GM10248 (cell line): ENCODE measurements at regions not wholly inside any gene's neighbourhood (a gene's known extent, or its start where the extent isn't known, plus 50 kb on each side); places are given as distances from the start of the nearest gene placed in this dataset.
"Not testable (repeated sequence)": the region's sequence is repeated elsewhere in the genome, so short reads cannot be mapped to it uniquely, and the experiment has no call there.

Experiments
- CTCF ChIA-PET: fragments of 300-600 bp; sonication (Branson Sonifier 250); formaldehyde crosslinking; extraction: SDS; loops from one replicate; lab custom pipeline; 2021; ENCODE audit warnings: antibody characterized with exemption; lab: Yijun Ruan, JAX
- POLR2A ChIA-PET: fragments of 350-650 bp; sonication (Branson Sonifier 250); formaldehyde crosslinking; extraction: SDS; loops from one replicate; lab custom pipeline; 2020; ENCODE audit warnings: antibody characterized with exemption; lab: Yijun Ruan, JAX
- DNase-seq: peaks from one replicate; pipeline ENCODE4 v3.0.0; 2012; ENCODE audit errors: extremely low spot score
- CTCF ChIP-seq: IDR thresholded peaks from 2 replicates; pipeline ENCODE4 v1.5.1; 2012; ENCODE audit warnings: mild to moderate bottlenecking, low read depth; ENCODE audit errors: extremely low read depth, missing control alignments, control extremely low read depth

DNA sequence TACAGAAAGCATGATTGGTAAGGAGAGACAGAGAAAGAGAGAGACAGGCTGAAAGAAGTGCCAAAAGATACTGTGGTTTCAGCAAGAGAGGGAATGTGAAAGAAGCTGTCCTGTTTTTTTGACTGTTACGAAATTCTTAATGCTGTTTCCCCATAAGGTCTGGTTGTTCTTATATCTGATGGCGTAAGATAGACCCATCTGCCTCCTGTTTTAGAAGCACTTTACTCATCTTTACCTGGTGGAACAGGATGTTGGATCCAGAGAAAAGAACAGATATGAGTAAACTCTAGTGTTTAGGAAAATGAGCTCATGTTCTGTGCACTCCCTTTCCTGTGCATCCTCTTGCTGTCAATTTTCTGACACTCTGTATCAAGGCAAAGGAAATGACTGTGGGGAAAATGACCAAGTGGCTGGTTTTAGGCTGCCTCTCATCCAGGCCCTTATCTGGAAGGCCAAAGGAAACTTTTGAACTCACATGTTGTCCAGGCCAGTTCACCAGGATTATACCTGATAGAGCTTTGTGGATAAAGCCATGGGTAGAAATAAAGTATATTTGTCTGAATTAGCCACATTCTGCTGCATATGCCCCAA is 311.7 kb upstream of the HTR2C start:
- DNase-seq, result no peak
- ChIA-PET CTCF (no interaction called here), POLR2A (no interaction called here)
- TF ChIP-seq CTCF, result no peak

- CTCF ChIA-PET, DNase-seq, POLR2A ChIA-PET: not testable (repeated sequence)
Observed at GRCh38 chrX:114270371-114270770, 313.5 kb upstream of the HTR2C start.

- POLR2A ChIA-PET, result no interaction called here
- no peak for TF ChIP-seq CTCF
- no peak for DNase-seq
- CTCF ChIA-PET, result interaction anchor here (1.2 kb wide), 1 partner anchor 11 kb away, joined by 3 read pairs; no protein-coding TSS in a partner anchor
Observed at GRCh38 chrX:114268643-114269042, 315.2 kb upstream of the HTR2C start.

DNA sequence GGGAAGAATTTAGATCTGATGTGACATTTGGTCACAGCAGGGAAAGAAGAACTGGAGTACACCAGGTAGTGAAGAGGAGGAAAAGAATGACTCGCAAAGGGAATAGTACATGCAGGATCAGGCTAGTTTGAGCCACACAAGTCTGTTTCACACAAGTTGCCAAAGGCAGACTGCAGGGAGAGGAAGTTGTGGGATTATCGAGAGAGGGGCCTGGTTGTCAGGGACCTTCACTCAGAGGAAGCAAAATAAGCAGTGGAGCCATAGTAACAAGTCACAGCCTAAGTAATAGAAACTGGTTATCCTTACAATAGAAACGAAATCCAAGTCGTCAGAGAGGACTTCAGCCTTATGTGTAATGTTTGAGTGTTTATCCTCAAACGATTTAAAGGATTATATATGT is 316.7 kb upstream of the HTR2C start:
- TF ChIP-seq CTCF, result no peak

GRCh38 chrX:114252186-114252585 is 331.7 kb upstream of the HTR2C start:
- DNase-seq, result no peak
- no peak for TF ChIP-seq CTCF
- ChIA-PET POLR2A (no interaction called here), CTCF (no interaction called here)

More for the DNA sequence above, 316.7 kb upstream of the HTR2C start:
- CTCF ChIA-PET, result no interaction called here
- DNase-seq, result no peak
- POLR2A ChIA-PET, result no interaction called here

GRCh38 chrX:114251575-114251974 is 332.3 kb upstream of the HTR2C start:
- DNase-seq, result no peak
- POLR2A ChIA-PET, result no interaction called here
- no peak for TF ChIP-seq CTCF
- CTCF ChIA-PET, result no interaction called here

- POLR2A ChIA-PET, result no interaction called here
- CTCF ChIA-PET, result no interaction called here
- TF ChIP-seq CTCF, result no peak
- no peak for DNase-seq
Observed at GRCh38 chrX:114221445-114221844, 362.4 kb upstream of the HTR2C start.
